Fibroblast of gingiva (primary cell): ENCODE measurements at regions not wholly inside any gene's neighbourhood (a gene's known extent, or its start where the extent isn't known, plus 50 kb on each side); places are given as distances from the start of the nearest gene placed in this dataset.
A peak's percentile ranks its signal among the peaks of the same experiment; 100 is the strongest.
"Not testable (repeated sequence)": the region's sequence is repeated elsewhere in the genome, so short reads cannot be mapped to it uniquely, and the experiment has no call there.

Experiments used
- DNase-seq: peaks from one replicate; pipeline ENCODE4 v3.0.0-alpha.2; 2011; ENCODE audit warnings: low read depth

DNA sequence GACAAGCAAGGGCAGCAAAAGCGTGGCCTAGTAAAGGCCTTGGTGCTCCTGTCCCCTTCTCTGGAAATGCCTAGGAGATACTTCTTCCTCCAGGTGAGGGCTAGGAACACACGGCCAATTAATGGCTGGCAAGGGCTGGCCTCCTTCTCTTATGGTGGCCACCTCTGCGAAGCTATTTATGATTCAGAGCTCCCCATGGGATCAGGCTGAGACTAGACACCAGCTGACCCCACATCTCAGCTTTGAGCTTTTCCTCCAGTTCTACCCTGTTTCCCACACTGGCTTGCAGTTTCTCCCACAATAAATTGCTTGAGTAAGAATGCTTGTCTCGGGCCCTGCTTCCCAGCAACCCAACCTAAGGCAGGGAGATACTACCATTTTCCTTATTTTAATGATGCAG is 53.7 kb downstream of the CAMK2N1 start:
- DNase-seq, result no peak

DNA sequence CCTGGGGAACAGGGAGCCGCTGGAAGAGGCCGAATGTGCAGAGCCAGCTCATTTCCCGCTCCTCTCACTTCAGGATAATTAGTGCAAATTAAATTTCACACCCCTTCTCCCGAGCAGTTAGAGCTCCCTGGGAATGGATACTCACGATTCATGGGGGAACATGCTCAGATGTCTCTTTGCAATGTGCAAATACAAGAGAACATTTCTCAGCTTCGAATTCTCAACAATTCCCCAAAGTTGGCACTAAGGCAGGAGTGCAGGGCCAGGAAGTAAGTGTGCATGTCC is 54.9 kb downstream of the CAMK2N1 start:
- DNase-seq, result no peak

DNA sequence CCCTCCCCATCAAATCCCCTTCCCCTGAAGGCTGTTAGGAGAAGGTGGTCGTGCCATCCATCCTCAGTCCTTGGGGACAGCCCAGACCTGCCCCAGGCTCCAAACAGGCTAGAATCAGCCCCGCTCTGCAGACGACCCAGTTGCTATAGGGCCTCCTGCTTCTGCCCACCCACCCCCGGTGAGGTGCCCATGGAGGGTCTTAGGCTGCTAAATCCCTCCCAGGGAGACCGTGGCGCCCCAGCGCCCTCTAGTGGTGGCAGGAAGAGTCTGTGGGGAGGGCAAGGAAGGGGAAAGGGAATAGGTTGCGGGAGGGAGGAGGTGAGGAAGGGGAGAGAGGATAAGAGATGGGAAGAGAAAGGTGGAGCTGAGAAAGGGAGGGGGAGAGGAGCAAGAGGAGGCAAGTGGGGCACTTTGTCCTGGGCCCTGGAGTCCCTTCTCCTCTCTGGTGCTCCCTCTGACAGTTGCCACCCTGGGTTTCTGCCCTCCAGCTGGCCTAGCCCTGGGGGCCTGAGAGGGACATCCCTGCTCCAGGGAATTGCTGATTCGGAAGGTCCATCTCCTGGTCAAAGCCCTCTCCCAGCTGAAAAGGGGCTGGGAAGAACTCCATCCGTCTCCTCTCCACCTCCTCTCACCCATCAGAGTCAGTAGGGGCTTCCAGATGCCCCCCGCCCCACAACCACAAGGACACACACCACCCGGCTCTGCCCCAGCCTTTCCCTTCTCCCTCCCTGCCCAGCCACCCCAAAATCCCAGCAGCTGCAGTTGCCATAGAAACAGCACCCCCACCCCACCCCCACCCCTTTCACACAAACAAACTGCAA is 55.4 kb downstream of the CAMK2N1 start:
- no peak for DNase-seq

DNA sequence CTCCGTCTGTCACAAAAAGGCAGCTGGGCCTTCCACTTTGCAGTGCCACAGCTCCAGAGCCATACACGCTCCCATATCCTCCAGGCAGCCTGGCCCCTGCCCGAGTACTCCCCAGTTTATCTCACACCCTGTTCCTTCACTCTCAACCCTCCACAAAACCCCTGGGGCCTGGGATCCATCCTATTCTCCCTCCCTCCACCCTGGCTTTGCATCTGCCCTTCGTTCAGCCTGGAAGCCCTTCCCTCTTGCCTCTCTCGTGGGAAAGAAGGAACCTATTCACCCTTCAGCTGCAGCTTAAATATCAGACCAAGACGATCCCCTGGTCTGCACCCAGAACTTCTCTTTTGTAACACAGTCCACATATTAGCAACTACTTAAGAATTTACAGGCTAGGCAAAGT is 56.7 kb downstream of the CAMK2N1 start:
- no peak for DNase-seq

DNA sequence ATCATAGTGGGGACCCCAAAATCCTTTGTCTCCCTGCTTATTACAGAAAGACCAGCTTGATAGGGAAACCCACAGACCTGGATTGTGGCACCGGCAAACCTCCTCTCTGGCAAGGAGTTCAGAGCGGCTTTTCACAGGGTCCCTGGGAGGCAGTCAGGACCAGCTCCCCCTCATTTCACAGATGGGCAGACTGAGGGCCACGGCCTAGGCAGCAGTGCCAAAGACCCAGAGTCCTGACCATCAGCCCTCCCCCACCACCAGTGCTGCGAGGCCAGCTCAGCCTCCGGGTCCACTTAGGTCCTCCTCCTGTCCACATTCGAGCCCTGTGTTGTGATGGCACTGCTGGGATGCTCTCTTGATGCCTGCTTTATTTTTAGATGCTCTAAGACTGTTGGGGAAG is 57.2 kb downstream of the CAMK2N1 start:
- DNase-seq, result no peak

DNA sequence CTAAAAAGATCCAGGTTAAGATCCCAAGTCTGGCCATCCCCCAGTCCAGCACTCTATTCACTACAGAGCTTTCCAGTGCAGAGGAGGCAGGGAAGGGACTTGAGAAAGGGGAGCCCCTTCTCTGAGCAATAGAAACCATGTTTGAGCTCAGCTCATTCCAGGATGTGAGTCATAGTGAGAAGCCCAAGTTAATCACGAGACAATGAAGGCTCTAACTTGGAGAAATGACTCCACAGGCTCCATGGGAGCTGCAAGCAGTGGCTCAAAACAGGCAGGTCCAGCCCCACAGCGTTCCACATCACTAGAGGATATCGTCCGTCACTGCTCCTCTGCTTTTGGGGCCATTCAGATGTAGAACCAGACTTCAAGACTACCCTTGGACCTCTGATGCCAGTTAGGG is 59.1 kb downstream of the CAMK2N1 start:
- DNase-seq, result peak; percentile 63

DNA sequence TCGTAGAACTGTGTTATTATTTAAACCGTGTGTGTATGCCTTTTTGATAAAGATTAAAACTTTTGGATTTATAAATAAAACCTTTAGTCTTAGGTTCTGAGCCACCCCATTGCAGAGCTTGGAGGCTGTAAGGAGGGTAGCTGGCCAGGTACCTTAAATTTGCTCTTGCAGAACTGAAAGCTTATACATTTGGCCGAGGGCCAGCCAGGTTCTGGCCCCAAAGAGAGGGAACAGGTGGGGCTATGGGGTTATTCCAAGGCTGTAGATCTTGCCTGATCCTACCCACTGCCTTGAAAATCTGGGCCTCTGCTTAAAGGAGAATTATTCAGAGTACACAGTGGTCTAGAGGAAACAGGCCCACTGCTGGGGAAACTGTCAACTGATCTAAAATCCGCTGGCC is 59.6 kb downstream of the CAMK2N1 start:
- DNase-seq, result no peak

DNA sequence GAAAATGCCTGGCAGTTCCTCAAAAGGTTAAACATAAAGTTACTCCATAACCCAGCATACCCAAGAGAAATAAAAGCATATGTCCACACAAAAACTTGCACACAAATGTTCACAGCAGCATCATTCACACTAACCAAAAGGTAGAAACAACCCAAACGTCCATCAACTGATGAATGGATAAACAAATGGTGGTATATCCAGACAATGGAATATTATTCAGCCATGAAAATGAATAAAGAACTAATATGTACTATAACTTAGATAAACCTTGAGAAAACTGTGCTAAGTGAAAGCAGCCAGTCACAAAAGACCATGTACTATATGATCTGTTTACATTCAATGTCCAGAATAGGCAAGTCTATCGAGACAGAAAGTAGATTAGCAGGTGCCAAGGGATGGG is 60.4 kb downstream of the CAMK2N1 start:
- DNase-seq, result no peak

DNA sequence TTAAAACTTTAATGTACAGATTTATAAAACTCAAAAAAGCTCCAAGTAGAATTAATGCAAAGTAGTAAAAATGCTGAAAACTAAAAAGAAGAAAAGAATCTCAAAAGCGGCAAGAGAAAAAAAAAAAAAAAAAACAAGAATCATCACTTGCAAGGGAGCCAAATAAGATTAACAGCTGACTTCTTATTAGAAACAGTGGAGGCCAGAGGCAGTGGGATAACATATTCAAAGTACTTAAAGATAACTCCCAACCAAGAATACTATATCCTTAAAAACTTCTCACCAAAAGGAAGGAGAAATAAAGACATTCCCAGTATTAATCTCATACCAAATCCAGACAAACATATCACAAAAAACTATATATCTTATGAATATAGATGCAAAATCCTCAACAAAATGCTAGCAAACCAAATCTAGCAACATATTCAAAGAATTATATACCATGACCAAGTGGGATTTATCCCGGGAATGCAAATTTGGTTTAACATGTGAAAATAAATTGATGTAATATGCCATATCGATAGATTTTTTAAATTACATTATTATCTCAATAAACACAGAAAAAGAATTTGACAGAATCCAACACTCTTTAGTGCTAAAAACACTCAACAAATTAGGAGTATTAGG is 62.7 kb downstream of the CAMK2N1 start:
- DNase-seq, result no peak

DNA sequence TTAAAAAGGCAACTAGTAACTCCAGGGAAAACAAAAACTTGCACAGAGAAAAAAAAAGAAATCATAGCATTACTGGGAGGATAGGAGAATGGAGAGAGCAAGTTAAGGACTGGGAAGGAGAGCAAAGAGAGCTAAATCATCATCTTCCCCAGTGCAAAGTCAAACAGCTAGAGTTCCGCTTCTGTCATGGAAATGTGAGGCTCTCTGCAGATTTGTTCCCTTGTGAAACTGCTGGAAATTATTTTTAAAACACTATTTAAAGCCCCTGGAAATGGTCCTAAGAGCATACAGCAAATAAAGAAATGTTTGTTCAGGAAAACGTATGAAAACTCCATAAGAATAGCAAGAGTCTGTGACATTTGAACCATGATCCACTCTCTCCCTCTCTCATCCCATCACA is 64.6 kb downstream of the CAMK2N1 start:
- DNase-seq, result no peak

DNA sequence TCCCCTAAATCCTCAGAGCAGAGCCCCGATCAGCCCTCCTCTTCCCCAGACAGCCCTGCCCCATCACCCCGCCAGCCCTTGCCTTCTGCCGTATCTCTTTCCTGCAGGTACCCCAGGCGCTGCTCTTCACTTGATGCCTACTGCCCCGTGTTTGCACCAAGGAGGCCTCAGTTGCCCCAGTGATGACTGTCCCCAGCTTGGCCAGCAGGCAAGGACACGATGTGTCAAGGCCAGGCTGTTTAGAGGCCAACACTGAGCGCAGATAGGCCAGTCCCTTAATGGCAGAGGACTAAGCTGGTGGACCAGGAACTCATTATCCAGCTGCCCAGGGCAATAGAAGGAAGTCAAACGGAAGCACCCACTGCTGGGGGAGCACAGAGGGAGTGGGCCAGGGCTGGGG is 68.4 kb downstream of the CAMK2N1 start:
- DNase-seq, result no peak

DNA sequence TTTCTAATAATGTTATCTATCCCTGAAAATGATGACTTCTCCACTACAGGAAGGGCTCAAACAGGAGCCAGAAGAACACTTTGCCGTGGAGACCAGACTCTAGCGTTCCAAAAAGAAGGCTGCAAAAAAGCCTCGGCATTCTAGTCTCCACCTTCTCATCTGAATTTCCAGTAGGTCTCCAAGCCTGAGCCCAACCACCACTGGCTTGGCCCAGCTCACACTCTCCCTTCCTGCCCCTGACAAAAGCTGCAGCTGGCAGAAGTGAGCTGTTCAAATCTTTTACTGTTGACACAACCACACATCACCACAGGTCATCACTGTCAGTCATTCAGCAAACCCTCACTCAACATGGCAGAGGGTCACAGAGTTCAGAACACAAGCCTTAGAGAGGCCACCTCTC is 69.3 kb downstream of the CAMK2N1 start:
- no peak for DNase-seq

DNA sequence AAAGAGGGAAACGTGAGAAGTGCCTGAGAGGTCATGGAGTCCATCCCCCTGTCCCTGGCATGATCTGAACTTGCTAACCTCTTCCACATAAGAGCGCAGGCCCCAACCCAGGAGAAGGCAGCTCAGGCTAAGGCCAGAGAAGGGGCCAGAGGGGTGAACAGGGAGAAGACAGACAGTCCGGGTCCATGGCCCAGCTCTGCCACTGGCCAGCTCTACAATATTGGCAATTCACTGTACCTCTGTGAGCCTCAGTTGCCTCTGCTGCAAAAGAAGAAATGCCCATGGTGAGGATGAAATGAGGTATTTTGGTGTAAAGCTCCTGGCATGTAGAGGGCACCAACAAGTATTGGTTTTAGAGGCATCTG is 72.3 kb downstream of the CAMK2N1 start:
- DNase-seq, result no peak

DNA sequence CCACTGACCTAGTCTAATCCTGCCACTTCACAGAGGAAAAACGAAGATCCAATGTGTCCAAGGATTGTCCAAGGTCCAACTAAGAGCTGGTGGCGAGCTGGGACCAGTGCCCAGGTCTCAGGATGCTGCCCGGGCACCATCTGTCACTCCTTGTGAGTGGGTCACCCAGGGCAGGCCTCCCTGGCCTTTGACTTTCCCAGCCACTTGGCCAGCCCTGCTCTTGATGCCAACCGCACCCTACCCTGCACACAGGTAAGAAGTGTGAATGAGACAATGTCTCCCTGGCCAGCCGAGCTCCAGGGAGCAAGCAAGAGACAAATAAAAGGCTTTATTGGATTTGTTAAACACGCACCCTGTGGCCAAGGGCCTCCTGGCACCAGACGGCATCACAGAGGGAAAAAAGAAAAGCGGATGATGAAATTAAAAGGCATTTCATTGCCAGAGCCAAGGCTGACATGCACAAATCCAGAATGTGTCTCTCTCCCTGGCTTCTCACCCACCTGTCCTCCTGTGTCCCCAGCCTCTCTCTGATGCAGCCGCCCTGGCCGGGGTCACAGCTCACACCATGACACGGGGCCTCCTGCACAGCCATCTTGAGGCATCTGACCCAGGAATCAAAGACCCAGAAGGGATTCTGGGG is 72.8 kb downstream of the CAMK2N1 start:
- no peak for DNase-seq

DNA sequence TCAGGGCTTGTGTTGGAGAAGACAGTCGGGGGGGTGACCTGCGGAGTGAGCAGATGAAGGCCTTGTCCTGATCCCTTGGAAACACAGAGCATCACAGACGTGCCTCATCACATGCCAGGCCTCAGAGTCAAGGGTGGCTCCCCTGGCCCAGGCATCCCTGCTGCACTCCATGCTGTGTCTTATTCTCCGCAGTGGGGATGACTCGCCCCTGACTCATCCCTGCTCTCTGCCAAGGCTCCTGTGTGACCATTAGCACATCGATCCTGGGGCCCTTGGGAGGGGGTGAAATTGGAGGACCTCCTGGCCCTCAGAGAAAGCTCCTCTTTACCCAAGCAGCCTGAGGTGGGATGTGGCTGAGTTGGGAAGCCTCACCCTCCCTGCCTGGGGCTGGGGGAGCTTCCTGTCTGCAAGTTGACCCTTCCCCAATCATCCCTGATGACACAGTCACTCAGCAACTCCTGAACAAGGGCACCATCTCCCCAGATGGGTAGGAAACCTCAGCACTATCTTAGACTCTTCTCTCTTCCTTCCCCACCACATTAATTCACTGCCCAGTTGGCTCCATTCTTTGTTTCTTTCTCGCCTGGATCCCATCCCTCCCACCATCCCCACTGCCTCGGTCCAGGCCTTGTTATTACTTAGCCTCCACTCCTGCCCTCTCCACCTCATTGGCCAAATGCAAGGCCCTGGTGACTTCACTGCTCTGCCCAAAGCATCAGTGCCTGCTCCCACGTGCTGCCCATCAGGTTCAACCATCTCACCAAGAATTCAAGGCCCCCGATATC is 74.6 kb downstream of the CAMK2N1 start:
- peak; percentile 84 for DNase-seq

DNA sequence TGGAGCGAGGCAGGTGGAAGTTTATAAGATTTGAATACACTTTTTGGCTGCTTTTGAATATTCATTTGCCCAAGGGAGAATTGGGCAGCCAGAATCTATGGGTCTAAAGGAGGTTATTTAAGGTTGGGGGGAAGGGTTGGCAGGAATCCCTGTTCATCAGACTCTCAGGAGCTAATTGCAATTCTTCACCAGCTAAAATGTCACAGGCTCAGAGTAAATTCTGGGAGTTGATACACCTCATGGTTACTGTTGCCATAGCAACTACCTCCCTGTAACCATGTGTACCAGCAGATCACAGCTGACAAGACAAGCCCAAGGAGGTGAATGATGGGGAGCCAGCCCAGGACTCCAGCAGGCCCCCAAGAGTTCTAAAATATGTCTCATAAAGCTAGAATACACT is 75.5 kb downstream of the CAMK2N1 start:
- DNase-seq, result no peak

DNA sequence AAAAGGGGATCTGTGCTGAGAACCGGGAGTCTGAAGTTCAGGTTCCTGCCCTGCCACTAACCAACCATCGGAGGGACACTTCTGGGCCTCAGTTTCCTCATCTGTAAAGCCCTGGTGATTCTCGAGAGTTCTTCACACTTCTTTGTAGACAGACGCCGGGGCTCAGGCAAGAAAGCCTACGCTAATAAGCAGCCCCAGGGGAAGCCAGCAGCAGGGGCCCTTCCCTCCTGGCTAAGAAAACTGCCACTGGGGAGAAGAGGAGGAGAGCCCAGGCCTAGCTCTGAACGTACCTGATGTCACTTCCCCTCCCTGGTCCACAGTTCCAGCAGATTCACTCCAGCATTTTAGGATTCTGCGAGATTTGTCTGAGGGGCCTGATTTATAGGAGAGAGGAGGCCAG is 76.0 kb downstream of the CAMK2N1 start:
- DNase-seq, result no peak

DNA sequence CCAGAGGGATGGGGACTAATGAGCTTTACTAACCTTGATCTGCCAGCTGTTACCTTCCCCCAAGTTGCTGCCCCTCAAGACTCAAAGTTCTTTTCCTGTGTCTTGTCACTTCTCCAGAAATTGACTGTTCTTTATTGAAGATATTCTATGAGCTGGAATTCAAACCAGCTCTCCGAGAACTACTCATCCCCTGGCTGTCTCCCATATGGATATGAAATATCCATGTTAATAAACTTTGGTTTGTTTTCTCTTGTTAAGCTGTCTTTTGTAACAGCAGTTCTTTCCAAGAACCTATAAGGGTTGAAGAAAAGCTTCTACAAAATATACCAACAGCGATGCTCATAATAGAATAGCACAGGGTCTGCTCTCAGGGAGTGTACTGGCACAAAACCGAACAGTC is 77.0 kb downstream of the CAMK2N1 start:
- peak; percentile 37 for DNase-seq

DNA sequence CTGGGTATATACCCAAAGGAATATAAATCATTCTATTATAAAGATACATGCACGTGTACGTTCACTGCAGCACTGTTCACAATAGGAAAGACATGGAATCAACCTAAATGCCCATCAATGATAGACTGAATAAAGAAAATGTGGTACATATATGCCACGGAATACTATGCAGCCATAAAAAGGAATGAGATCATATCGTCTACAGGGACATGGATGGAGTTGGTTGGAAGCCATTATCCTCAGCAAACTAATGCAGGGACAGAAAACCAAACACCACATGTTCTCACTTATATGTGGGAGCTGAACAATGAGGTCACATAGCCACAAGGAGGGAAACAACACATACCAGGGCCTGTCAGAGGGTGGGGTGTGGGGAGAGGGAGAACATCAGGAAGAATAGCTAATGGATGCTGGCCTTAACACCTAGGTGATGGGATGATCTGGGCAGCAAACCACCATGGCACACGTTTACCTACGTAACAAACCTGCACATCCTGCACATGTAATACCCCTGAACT is 77.8 kb downstream of the CAMK2N1 start:
- not testable (repeated sequence) for DNase-seq

DNA sequence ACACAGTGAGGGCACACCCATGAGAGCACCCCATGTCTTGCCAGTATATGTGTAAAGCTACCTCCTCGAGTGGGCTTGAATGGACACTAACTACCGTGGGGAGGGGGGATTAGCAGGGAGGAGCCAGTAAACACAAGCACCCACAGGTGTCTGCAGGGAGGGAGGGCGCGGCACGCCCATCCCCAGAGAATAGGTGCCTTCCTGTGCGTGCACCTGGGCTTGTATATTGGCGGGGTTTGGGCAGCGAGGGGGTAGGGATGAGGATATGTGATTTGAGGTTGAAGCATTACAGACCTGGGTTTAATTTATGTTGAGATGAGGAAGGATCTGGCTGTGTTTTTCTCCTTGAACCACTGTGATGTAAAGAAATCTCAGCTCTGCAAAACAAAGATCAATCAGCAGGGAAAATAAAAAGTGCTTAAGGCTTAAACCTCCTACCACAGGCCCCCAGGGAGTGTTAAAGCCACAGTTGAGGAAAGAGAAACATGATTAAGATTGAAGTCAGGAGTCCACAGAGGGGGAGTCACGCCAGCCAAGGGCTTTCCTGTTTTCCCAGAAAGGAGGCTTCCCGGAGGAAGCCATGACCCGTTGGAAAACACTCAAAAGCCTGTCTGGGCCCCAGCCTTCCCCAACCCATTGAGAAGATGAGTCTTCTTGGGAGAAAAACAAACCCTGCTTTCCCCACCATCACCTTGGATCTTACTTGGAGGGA is 80.0 kb downstream of the CAMK2N1 start:
- peak; percentile 18 for DNase-seq

DNA sequence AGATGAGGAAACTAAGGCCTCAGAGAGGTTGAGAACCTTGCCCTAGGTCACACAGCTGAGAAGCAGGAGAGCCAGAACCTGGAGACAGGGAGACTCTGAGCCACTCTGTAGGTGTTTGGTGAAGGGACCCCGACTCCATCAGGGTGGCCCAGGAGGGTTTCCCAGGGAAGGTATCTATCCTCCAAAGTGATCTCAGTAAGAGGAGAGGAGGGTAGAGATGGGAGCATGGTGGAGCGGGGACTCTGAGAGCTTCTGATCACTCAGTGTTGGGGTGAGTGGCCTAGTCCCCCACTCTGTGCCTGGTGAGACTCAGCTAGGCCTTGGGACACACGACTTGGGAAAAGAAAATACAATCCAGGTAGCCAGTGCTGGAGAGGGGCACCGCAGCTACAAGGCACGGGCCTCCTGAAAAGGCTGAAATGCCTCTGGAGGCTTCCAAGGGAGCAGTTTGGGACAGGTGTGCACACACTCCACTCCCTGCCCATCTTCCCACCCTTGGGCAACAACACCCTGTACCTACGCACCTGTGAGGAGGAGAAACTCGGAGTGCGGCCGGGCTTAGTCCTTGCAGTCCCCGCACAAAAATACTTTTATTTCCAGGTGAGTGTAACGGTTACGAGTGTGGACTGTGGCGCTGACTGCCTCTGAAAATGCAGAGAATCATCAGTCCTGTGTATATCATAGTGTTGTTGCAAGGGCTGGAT is 80.8 kb downstream of the CAMK2N1 start:
- DNase-seq, result no peak
